ENCODE measurements at regions not wholly inside any gene's neighbourhood (a gene's known extent, or its start where the extent isn't known, plus 50 kb on each side); places are given as distances from the start of the nearest gene placed in this dataset.
A peak's percentile ranks its signal among the peaks of the same experiment; 100 is the strongest.
"Not testable (repeated sequence)": the region's sequence is repeated elsewhere in the genome, so short reads cannot be mapped to it uniquely, and the experiment has no call there.

- DNase-seq: no peak
These were observed 450.1 kb upstream of the TBL1XR1 start for GRCh38 chr3:177647341-177647740.

GRCh38 chr3:177647876-177648275 is 450.6 kb upstream of the TBL1XR1 start:
- peak; percentile 57 for DNase-seq

DNA sequence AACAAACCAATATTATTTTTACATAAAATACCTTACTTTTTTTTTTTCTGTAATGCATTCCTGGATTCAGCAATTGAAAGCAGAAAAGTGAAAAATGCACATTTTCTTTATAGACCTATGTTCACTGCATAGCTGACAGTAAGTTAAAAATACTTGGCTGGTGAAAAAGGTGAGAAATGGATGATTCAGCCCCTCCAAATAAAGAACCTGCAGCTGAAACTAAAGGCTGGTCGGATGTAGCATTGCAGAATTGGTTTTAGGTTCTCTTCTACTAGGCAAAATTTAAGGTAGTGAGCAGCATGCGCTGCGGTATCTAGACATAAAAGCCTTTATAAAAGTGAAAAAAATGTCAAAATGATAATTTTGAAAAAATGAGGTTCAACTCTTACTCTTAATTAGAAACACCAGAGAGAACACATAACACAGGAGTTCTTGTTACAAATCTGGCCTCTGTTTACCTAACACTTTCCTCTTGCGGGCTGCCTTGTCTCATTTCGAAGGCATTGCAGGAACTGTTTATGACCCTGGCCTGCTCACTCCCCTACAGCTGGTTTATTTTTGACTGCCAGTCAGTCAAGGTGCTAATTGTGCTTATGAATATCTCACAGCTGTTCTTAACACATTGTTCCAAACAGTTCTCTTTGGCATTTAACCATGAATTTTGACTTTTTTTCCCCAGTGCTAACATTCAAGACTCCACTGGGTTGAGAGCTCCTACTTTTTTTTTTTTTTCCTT is 455.4 kb upstream of the TBL1XR1 start:
- no peak for DNase-seq

DNA sequence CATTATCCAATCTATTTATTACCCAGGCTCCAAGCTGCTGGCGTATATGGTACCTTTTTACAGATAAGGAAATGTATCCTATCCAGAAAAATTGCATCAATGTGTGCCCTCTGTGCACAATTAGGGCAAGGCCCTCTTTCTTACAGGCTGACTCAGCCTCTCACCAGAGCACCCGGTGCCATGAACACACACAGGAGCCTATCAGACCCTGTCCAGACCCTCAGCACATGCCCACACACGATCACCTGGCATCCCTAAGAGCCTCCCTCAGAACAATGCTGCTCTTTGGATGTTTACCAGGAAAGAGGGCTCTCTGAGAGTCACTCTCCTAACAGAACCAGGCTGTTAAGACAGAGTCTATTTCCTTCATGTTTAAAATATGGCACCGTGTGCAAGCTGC is 460.0 kb upstream of the TBL1XR1 start:
- peak; percentile 66 for DNase-seq

DNA sequence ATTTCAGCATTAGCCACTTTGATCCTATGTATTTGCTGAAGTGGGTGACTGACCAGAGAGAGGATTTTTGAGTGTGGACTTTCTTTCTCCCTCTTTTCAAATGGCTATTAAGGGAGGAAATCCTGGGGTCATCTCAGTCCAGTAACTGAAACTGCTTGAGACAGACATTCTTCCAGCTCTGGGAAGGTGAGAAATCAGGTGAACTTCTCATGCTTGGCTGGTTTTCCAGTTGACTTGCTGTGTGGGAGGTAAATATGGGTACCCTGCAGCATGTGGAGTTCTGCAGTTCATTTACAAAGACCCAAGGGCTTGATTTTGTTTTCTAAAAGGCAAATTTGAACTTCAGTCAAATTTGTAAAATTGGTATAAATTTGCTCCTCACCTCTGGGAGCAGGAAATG is 461.1 kb upstream of the TBL1XR1 start:
- no peak for DNase-seq

GRCh38 chr3:177664380-177665103 is 467.3 kb upstream of the TBL1XR1 start:
- DNase-seq: not testable (repeated sequence)

GRCh38 chr3:177665122-177665808 is 468.0 kb upstream of the TBL1XR1 start:
- no peak for DNase-seq

- no peak for DNase-seq
These were observed 475.1 kb upstream of the TBL1XR1 start for GRCh38 chr3:177672252-177672911.

DNA sequence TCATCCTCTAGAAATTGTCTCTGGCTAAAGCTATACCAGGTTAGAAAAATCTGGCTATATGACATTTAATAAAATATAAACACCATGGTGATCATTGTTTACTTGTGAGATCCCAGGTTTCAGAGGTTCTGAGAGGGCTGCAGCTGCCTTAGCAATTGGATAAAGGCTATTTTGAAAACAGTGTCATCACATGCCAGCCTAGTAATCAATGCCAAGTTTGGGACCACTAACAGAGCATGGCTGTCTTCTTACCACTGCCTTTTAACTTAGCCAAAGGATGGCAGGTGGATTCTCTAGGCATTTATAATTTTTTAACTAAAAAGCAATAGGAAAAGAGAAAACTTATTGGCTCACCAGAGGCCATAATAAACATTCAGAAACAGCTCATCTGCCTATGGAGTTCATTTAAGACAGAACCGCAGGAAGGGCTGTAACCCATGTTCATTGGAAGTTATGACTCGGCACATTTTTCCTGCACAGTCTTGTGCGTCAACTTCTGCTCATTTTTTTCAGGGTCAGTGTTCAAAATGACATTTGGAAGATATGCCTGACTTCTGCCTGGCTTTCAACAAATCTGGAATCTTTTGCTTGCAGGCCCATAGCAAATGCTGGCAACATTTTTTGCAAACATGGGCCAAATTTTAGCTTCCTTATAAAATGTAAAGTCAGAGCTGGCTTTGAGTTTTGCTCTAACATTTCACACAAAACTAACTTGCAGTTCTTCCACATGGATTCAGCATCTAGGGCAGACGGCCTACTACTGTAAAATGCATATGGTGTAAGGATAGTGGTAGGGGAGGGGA is 476.0 kb upstream of the TBL1XR1 start:
- DNase-seq: no peak

DNA sequence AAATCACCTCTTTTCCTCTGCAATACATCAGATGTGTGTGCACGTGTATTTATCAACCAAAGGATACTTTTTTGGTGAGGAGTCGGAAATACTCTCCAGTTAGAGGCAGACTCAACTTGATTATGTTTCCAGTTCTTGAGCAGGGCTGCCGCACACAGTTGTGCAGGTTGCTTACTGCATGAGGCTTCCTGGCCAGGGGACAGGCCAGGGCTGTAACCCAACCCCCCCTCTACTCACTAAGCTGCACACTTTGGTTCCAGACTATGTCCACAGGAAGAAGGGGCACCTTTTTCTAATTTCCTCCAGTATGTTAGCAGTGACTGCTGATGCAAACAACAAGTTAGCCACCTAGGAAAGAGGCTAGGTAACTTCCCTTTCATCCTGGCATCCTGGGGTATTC is 476.9 kb upstream of the TBL1XR1 start:
- DNase-seq: no peak

GRCh38 chr3:177676148-177676547 is 478.9 kb upstream of the TBL1XR1 start:
- DNase-seq: no peak

DNA sequence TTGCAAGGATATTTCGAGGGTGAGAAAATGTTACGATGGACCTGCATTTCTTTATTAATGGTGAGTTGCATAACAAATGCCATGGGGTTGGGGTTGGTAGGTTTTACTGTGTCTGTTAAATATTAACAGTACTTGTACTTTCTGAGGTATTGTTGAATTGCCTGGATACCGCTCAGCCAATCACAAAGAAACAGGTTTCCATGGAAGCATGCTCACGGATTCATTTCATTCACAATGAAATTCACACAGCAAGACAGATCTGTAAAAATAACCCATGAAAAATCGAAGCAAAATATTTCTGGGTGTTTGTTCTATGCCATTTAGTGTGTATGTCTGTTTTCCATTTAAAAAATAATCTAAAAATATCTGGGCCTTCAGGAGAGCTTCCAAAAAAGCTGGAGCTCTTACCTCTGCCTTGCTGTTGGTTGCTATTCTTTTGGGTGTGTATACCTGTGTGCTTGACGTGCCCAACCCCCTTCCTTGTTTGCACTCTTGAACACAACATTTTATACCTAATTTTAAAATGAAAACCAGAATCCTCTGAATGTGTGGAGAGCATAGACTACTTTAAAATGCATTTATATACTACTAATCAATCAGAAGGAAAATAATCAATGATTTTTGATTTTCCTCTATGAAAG is 479.8 kb upstream of the TBL1XR1 start:
- no peak for DNase-seq

DNA sequence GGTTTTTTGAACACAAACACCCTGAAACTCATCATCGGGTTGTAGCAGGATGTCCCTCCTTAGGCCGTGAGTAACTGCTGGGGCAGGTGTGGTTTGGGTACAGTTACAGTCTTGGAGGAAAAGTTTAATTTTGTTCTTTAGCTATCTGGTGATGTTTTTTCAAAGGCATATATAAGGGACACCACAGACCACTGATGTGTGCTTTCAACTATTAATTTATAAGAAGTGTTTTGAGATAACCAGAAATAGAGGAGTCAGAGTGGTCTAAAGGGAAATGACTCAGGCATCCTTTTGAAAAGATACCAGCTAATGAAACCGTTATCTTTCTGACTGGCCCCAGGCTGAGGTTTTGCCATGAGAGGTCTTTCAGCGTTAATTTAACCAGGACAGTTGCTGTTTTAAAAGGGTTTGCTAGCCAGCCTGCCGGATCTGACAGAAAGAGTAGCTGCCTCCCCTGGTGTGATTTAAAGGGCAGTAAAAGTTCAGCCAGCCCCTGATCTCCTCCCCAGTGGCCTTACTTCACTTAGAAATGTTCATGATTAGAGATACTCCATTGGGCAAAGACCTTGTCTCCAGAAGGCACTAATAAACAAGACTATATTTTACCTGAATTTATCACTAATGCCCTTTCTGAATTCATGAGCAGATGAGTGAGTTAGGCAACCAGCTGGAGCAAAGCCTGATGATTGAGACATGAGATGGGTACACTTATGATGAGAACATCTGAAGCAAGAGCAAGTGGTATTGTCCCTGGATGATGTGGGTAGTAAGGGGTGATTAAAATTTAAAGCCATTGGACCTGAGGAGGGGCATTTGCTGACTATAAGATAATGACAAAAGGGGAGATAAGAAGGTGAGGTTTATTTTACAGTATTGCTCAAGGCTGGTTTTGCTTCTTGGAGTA is 482.5 kb upstream of the TBL1XR1 start:
- DNase-seq: no peak

DNA sequence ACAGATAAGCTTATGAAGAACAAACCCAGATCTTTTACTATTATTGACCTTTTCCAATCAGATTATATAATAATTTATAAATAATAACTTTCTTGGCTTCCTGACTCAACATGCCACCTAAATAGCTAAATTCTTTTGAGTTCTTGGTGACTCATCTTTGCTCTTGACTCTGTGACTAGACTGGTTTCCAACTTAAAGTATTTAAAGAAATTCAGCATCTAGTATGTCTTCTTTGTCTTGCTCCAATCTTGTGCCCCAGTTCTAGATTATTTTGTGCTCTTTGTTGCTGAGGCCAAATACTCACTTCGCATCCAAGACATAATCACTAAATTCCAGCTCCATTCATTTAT is 483.2 kb upstream of the TBL1XR1 start:
- no peak for DNase-seq

DNA sequence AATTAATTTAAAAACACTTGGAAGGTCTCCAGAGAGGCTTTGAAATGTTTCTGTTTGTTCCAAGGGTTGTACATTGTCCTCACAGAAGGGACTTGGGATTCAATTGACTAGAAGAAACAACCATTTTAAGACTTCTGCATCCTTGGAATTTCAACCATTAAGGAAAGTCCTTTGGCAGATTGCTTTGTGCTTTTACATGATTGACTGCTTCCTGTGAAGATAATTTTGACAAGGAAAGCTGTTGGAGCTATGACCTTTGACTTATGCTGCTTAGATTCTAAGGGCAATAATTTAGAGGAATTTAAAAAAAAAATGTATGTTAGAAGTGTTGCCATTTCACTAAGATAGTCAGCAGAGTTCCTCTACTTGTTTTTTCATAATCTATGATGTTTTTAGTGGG is 483.9 kb upstream of the TBL1XR1 start:
- DNase-seq: no peak

DNA sequence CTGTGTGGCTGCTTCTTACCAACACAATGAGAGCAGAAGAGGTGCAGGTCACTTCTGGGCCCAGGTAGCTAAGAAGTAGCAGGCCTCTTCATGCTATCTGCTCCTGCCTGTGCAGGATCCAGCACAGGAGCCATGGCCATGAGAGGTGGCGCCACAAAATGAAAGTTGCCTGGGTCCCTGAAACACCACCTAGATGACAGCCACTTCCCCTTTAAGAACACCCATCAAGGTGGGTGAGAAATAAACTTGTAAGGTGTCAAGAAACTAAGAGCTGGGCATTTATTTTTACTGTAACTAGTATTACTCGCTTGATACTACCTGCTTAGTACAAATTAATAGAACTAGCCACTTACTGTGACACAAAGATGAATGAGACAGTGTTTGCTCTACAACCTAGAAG is 484.6 kb upstream of the TBL1XR1 start:
- DNase-seq: no peak

DNA sequence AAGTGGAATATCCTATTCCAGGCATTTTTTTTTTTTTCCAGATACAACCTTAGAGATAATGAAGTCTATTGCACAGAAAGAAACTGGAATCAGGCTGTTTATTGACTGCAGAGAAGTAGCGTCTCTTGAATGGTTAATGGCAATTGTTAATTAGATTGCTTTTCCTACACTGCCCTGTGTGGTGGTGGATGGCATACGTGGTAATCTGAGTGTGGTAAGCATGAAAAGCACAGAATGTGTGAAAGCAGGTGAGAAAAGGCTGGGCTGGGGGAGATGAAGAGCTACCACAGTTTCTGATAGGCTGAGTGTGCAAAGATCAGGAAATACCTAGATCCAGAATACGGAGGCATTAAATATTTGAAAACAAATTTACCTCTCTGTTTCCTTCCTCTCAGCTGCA is 486.3 kb upstream of the TBL1XR1 start:
- no peak for DNase-seq

DNA sequence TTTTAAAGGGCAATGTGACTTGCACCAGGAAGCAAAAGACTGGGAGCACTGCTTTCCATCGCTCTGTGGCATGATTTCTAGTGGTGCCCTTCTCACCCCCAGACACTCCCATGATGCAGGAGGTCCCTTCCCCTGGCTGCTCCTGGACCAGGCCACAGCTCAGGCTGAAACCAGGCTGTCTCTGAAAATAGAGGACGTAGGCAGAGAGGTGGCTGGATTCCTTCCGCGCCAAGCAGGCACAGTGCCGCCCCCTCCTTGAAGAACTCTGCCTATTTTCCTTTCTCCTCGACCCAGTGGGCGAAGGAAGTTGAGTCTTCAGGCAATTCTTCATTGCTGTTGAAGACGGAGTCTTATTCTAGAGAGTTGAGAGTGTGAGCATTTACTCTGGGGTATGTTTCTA is 489.4 kb upstream of the TBL1XR1 start:
- no peak for DNase-seq

- DNase-seq: no peak
These were observed 490.0 kb upstream of the TBL1XR1 start for GRCh38 chr3:177687291-177687690.

DNA sequence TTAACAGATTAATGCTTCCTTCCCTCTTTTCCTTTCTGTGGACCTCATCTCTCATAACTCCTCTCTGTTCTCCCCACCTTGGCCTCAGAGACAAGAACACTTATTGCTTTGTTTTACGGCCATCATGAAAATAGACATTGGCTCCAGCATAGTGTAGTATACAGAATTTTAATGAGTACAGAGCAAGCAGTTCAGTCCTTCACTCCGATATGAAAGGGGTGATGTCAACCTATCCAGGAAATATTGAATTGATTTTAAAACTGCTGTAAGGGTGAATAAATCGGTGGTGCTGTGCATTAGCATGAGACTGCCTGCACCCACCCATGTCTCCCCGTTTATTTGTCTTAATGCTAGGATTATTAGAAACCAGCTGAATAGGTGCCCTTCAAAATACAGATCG is 490.9 kb upstream of the TBL1XR1 start:
- DNase-seq: no peak

- no peak for DNase-seq
These were observed 491.8 kb upstream of the TBL1XR1 start for GRCh38 chr3:177689077-177689476.

Measured in NCI-H2029 (cell line).